Gastroesophageal sphincter (tissue), 4 donors: ENCODE measurements at regions not wholly inside any gene's neighbourhood (a gene's known extent, or its start where the extent isn't known, plus 50 kb on each side); places are given as distances from the start of the nearest gene placed in this dataset.

Experiments
- ATAC-seq: fragments of 150-250 bp; one replicate; pipeline ENCODE4 v1.9.1; 2016; ENCODE audit warnings: mild to moderate bottlenecking, moderate library complexity
- H3K27ac ChIP-seq, 4 donors: fragments of 200-600 bp; sonication (generic) in 3 of 4; 1 replicate in 3 of 4; 2 replicates in 1 of 4; pipeline ENCODE4 v1.5.1; 2016 to 2019
- H3K27me3 ChIP-seq: fragments of 200-600 bp; sonication (generic); one replicate; pipeline ENCODE4 v1.5.1; 2019
- H3K36me3 ChIP-seq, 2 donors: fragments of 200-600 bp; sonication (generic); one replicate each; pipeline ENCODE4 v1.5.1; 2019; ENCODE audit warnings: control low read depth in 1 of 2
- H3K4me1 ChIP-seq, 3 donors: fragments of 200-600 bp; sonication (generic); 1 replicate in 2 of 3; 2 replicates in 1 of 3; pipeline ENCODE4 v1.5.1; 2016 to 2019; ENCODE audit warnings: control low read depth in 2 of 3
- H3K4me3 ChIP-seq, 2 donors: fragments of 200-600 bp; sonication (generic); one replicate each; pipeline ENCODE4 v1.5.1; 2019; ENCODE audit warnings: mild to moderate bottlenecking in 1 of 2, moderate library complexity in 1 of 2
- H3K9me3 ChIP-seq, 3 donors: fragments of 200-600 bp; sonication (generic); one replicate each; pipeline ENCODE4 v1.5.1; 2017 to 2019; ENCODE audit warnings: control low read depth in 2 of 3
- CTCF ChIP-seq, 4 experiments: fragments of 200-600 bp in 2 of 4; fragments of 450-650 bp in 2 of 4; sonication (generic) in 1 of 4; IDR thresholded peaks; one replicate each; pipeline ENCODE4 v1.5.1; 2017 to 2019; ENCODE audit warnings: antibody characterized with exemption in 4 of 4, mild to moderate bottlenecking in 2 of 4, moderate library complexity in 2 of 4
- EP300 ChIP-seq: sonication (generic); formaldehyde crosslinking; IDR thresholded peaks from one replicate; pipeline ENCODE4 v1.6.1; 2017; ENCODE audit warnings: antibody characterized with exemption, mild to moderate bottlenecking
- POLR2A ChIP-seq, 2 donors: fragments of 450-650 bp; IDR thresholded peaks; one replicate each; pipeline ENCODE4 v1.6.1; 2017; ENCODE audit warnings: antibody characterized with exemption in 2 of 2, mild to moderate bottlenecking in 2 of 2, moderate library complexity in 1 of 2
- POLR2AphosphoS5 ChIP-seq: sonication (generic); formaldehyde crosslinking; IDR thresholded peaks from one replicate; pipeline ENCODE4 v1.6.1; 2017; ENCODE audit warnings: antibody characterized with exemption
- WGBS, 2 donors: methylation state at CpG; one replicate each; pipeline ENCODE4 v1.1.5; 2018; ENCODE audit warnings: low coverage in 1 of 2; 5-methylcytosine and 5-hydroxymethylcytosine counted together

GRCh38 chr17:53142890-53143289 is 679.8 kb upstream of the KIF2B start:
- Histone ChIP-seq H3K4me1 (no peaks in the 10 kb centered on the region), H3K27ac (no peak overlapping the region), H3K4me3 (no peak overlapping the region), H3K27me3 (no peaks in the 10 kb centered on the region), H3K36me3 (no peaks in the 10 kb centered on the region), H3K9me3 (no peaks in the 10 kb centered on the region)
- ATAC-seq = no peak
- no peak for TF ChIP-seq POLR2AphosphoS5
- no peak for TF ChIP-seq EP300
- no peak for TF ChIP-seq CTCF (IDR thresholded peaks at IDR 0.05)
- no peak for TF ChIP-seq POLR2A (IDR thresholded peaks at IDR 0.05)
- 30 to 40% methylated on average over 3 of the region's 3 CpGs for WGBS, 2 donors

- WGBS, 2 donors = 85 to 89% methylated on average over 3 of the region's 3 CpGs
- H3K4me1 ChIP-seq = no peaks in the 10 kb centered on the region
- no peaks in the 10 kb centered on the region for H3K27me3 ChIP-seq
- no peaks in the 10 kb centered on the region for H3K9me3 ChIP-seq
- ATAC-seq = no peak
- no peaks in the 10 kb centered on the region for H3K36me3 ChIP-seq
- H3K4me3 ChIP-seq = no peak overlapping the region
- TF ChIP-seq POLR2A (IDR thresholded peaks at IDR 0.05) = no peak
- TF ChIP-seq EP300 = no peak
- no peak for TF ChIP-seq CTCF (IDR thresholded peaks at IDR 0.05)
- no peak for TF ChIP-seq POLR2AphosphoS5
- H3K27ac ChIP-seq = no peak overlapping the region
Measured at GRCh38 chr17:53141731-53142130, 681.0 kb upstream of the KIF2B start.

GRCh38 chr17:53141280-53141679 is 681.4 kb upstream of the KIF2B start:
- no peak for TF ChIP-seq POLR2AphosphoS5
- no peak for TF ChIP-seq CTCF (IDR thresholded peaks at IDR 0.05)
- TF ChIP-seq POLR2A (IDR thresholded peaks at IDR 0.05) = no peak
- TF ChIP-seq EP300 = no peak
- Histone ChIP-seq H3K36me3 (no peaks in the 10 kb centered on the region), H3K4me1 (no peaks in the 10 kb centered on the region), H3K4me3 (no peak overlapping the region), H3K27ac (no peak overlapping the region), H3K27me3 (no peaks in the 10 kb centered on the region), H3K9me3 (no peaks in the 10 kb centered on the region)
- no peak for ATAC-seq
- WGBS, 2 donors = 49 to 58% methylated on average over 3 of the region's 3 CpGs

GRCh38 chr17:53137869-53138268 is 684.9 kb upstream of the KIF2B start:
- Histone ChIP-seq H3K4me3 (no peak overlapping the region), H3K4me1 (no peaks in the 10 kb centered on the region), H3K27ac (no peak overlapping the region), H3K9me3 (no peaks in the 10 kb centered on the region), H3K36me3 (no peaks in the 10 kb centered on the region), H3K27me3 (no peaks in the 10 kb centered on the region)
- TF ChIP-seq POLR2A (IDR thresholded peaks at IDR 0.05) (no peak), POLR2AphosphoS5 (no peak), CTCF (IDR thresholded peaks at IDR 0.05) (no peak), EP300 (no peak)
- ATAC-seq = no peak

GRCh38 chr17:53135969-53136368 is 686.8 kb upstream of the KIF2B start:
- no peaks in the 10 kb centered on the region for H3K9me3 ChIP-seq
- no peaks in the 10 kb centered on the region for H3K36me3 ChIP-seq
- 32 to 36% methylated on average over 3 of the region's 3 CpGs for WGBS, 2 donors
- no peak overlapping the region for H3K27ac ChIP-seq
- TF ChIP-seq CTCF (IDR thresholded peaks at IDR 0.05) (no peak), POLR2AphosphoS5 (no peak), POLR2A (IDR thresholded peaks at IDR 0.05) (no peak), EP300 (no peak)
- no peaks in the 10 kb centered on the region for H3K27me3 ChIP-seq
- no peak for ATAC-seq
- H3K4me3 ChIP-seq = no peak overlapping the region
- H3K4me1 ChIP-seq = no peaks in the 10 kb centered on the region
